Endothelial cell (in vitro differentiated cells): ENCODE measurements at regions not wholly inside any gene's neighbourhood (a gene's known extent, or its start where the extent isn't known, plus 50 kb on each side); places are given as distances from the start of the nearest gene placed in this dataset.

ENCODE experiments used
- DNase-seq: peaks from one replicate; pipeline ENCODE4 v3.0.0; 2021; ENCODE audit warnings: low spot score
- H3K27ac Mint-ChIP-seq: one replicate; pipeline ENCODE4 v1.8.0; 2021; ENCODE audit warnings: mixed read lengths, inconsistent platforms; ENCODE audit not compliant: unreplicated experiment
- H3K27me3 Mint-ChIP-seq: one replicate; pipeline ENCODE4 v1.8.0; 2021; ENCODE audit warnings: mild to moderate bottlenecking, moderate library complexity, mixed read lengths, inconsistent platforms; ENCODE audit not compliant: unreplicated experiment
- H3K36me3 Mint-ChIP-seq: one replicate; pipeline ENCODE4 v1.8.0; 2021; ENCODE audit warnings: mild to moderate bottlenecking, low read depth, mixed read lengths, inconsistent platforms; ENCODE audit not compliant: unreplicated experiment
- H3K4me1 Mint-ChIP-seq: one replicate; pipeline ENCODE4 v1.8.0; 2021; ENCODE audit warnings: mild to moderate bottlenecking, mixed read lengths, inconsistent platforms; ENCODE audit not compliant: unreplicated experiment
- H3K4me3 Mint-ChIP-seq: one replicate; pipeline ENCODE4 v1.8.0; 2021; ENCODE audit warnings: mild to moderate bottlenecking, mixed read lengths, inconsistent platforms; ENCODE audit not compliant: unreplicated experiment
- H3K9me3 Mint-ChIP-seq: one replicate; pipeline ENCODE4 v1.8.0; 2021; ENCODE audit warnings: mixed read lengths, inconsistent platforms; ENCODE audit not compliant: unreplicated experiment
- TF ChIP-seq, protein P1 (sequence below): fragments of 200-600 bp; sonication (generic); IDR thresholded peaks from one replicate; pipeline ENCODE4 v1.5.0; 2021; ENCODE audit warnings: antibody characterized with exemption; ENCODE audit not compliant: unreplicated experiment

DNA sequence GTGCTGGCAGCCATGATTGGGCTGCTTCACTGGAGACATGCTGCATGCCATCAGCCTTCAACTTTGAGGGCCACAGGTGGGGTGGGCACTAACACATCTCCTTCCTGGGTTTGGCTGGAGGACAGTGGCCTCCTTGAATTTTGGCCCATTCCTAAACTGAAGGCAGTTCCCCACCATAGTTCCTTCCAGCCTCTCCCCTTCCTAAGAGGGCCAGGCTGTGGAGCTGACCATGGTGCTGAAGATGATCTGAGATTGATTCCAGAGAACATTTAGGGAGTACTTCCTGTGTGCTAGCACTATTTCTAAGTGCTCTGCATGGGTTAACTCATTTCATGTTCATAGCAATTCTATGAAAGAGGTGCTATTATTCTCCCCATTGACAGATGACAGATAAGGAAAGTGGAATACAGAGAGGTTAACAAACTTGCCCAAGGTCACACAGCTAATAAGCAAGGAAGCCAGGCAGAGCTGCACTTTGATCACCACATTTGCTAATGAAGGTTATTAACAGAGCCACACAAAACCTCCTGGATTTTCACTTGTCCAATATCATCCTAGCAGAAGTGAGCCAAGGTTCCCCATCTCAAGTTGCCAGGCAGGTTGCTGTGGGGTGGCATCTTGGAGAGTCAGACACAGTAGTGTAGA, 175.3 kb downstream of the ZIC5 start:
- Mint-ChIP-seq H3K27ac (no peak overlapping the region), H3K27me3 (peaks cover 2% of the 10 kb centered on the region), H3K9me3 (no peaks in the 10 kb centered on the region), H3K4me1 (no peaks in the 10 kb centered on the region), H3K36me3 (no peaks in the 10 kb centered on the region), H3K4me3 (no peak overlapping the region)
- DNase-seq: peak; percentile 64
- TF ChIP-seq, protein P1, sequence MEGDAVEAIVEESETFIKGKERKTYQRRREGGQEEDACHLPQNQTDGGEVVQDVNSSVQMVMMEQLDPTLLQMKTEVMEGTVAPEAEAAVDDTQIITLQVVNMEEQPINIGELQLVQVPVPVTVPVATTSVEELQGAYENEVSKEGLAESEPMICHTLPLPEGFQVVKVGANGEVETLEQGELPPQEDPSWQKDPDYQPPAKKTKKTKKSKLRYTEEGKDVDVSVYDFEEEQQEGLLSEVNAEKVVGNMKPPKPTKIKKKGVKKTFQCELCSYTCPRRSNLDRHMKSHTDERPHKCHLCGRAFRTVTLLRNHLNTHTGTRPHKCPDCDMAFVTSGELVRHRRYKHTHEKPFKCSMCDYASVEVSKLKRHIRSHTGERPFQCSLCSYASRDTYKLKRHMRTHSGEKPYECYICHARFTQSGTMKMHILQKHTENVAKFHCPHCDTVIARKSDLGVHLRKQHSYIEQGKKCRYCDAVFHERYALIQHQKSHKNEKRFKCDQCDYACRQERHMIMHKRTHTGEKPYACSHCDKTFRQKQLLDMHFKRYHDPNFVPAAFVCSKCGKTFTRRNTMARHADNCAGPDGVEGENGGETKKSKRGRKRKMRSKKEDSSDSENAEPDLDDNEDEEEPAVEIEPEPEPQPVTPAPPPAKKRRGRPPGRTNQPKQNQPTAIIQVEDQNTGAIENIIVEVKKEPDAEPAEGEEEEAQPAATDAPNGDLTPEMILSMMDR: no peak

DNA sequence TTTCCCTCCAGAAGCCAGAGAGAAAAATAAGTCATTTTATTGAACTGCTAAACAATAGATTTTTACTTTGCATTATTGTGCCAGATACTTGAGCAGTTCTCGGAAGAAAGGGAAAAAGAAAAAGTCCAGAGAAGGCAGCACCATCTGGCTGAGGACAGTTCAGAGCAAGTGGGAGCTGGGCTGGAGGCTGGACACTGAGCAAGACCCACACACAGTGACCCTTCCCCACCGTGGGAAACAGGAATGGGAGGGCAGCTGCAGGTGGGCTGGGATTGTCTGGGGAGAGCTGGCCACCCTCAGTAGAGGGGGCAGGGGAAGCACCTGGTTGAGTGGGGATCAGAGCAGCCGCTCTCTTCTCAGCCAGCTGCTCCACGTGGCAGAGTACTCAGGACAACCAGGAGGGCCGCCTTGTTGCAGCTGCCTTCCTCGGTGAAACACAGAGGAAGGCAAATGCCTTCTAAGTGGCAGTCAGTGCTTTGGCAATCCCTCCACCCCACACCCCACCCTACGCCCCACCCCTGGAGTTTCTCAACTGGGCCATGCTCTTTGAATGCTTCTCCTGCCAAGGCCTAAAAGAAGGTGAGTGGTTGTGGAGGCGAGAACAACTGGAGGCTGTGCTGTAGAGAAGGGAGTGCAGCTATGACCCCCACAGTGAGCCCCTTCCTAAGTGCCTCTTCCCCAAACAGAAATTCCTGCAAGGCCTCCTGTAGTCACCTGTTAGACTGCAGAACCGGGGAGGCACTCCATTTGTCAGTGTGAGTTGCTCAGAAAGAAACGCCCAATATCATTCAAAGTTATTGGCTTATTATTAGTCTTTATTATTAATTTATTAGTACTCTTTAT, 179.3 kb downstream of the ZIC5 start:
- H3K4me1 Mint-ChIP-seq: no peaks in the 10 kb centered on the region
- no peak for DNase-seq
- no peaks in the 10 kb centered on the region for H3K9me3 Mint-ChIP-seq
- H3K27ac Mint-ChIP-seq: no peak overlapping the region
- TF ChIP-seq, protein P1: no peak
- H3K36me3 Mint-ChIP-seq: no peaks in the 10 kb centered on the region
- no peak overlapping the region for H3K4me3 Mint-ChIP-seq
- H3K27me3 Mint-ChIP-seq: no peaks in the 10 kb centered on the region

DNA sequence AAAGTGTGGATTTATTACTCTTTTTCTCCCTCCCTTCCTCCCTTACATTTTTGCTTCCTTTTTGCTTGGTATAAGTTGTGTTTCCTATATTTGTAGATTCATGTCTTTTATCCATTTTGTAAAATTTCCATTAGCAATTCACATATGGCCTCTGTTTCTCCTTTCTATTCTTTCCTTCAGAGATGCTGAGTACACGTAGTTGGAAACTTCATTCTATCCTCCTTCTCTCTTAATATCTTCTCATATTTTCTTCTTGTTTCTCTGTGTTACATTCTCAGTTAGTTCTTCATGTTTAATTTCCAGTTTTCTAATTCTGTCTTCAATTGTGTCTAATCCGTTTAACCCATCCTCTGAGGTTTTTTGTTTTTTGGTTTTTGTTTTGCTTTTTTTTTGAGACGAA, 188.9 kb downstream of the ZIC5 start:
- Mint-ChIP-seq H3K4me3 (no peak overlapping the region), H3K36me3 (no peaks in the 10 kb centered on the region), H3K9me3 (no peaks in the 10 kb centered on the region), H3K27me3 (no peaks in the 10 kb centered on the region), H3K4me1 (no peaks in the 10 kb centered on the region), H3K27ac (no peak overlapping the region)
- TF ChIP-seq, protein P1: no peak
- DNase-seq: no peak

DNA sequence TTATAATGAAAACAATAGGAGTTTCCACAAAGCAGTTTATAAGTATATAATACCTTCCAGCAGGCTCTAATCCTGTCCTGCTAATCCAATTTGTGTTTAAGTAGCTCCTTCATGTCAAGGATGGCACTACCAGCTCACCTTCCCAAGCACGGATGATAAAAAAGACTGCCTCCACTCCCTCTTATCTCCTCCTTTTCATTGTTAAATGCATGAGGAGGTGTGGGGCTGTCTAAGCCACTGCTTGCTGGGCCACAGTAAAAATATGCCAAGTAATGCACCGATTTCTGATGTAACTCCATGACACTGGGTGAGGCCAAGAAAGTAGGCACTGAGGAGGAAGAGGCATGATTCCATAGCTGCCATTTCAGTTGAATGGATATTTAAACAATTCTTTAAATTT, 193.1 kb downstream of the ZIC5 start:
- H3K4me1 Mint-ChIP-seq: no peaks in the 10 kb centered on the region
- no peak overlapping the region for H3K4me3 Mint-ChIP-seq
- H3K9me3 Mint-ChIP-seq: no peaks in the 10 kb centered on the region
- H3K36me3 Mint-ChIP-seq: no peaks in the 10 kb centered on the region
- no peaks in the 10 kb centered on the region for H3K27me3 Mint-ChIP-seq
- H3K27ac Mint-ChIP-seq: no peak overlapping the region
- TF ChIP-seq, protein P1: no peak
- no peak for DNase-seq

DNA sequence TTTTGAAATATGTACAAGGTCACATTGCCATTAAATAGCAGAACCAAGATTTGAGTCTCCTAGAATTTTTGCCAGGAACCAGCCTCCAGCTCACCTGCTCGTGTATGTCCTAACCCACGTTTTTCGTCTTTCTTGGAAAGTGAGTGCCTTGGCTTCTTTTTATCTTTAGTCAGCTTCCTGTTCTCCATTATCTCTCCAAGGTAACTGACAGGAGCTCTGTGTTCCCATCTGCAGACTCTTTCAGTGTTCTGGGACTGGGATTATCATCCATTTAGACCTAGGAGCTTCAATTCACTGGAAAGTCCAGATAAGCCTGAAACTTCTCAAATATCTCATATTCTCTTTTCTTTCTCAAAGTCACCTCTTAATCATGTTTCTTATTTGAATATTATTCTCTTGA, 193.7 kb downstream of the ZIC5 start:
- Mint-ChIP-seq H3K36me3 (no peaks in the 10 kb centered on the region), H3K27ac (no peak overlapping the region), H3K27me3 (no peaks in the 10 kb centered on the region), H3K9me3 (no peaks in the 10 kb centered on the region), H3K4me1 (no peaks in the 10 kb centered on the region), H3K4me3 (no peak overlapping the region)
- TF ChIP-seq, protein P1: no peak
- DNase-seq: no peak
